ENCODE measurements at regions not wholly inside any gene's neighbourhood (a gene's known extent, or its start where the extent isn't known, plus 50 kb on each side); places are given as distances from the start of the nearest gene placed in this dataset.

DNA sequence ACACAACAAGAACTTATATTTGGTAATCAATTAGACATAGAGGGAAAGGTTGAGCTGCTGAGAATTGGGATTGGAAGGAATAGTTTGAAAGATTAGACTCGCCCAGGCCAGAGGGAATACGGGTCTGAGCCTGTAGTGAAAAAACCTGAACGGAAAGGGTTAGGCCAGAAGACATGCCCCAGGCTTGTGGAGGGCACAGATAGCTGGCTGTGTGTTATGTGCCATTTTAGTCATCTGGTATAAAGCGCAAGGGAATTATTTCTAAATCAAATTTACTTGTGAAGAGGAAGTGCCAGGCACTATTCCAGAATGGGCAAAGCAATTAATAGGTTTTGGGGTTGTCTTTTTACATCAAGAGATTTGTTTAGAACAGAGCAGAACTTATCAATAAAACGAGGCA, 187.5 kb upstream of the ANKRD50 start:
- no peak overlapping the region for H3K4me3 ChIP-seq
- ATAC-seq = no peak
- TF ChIP-seq, protein P1, sequence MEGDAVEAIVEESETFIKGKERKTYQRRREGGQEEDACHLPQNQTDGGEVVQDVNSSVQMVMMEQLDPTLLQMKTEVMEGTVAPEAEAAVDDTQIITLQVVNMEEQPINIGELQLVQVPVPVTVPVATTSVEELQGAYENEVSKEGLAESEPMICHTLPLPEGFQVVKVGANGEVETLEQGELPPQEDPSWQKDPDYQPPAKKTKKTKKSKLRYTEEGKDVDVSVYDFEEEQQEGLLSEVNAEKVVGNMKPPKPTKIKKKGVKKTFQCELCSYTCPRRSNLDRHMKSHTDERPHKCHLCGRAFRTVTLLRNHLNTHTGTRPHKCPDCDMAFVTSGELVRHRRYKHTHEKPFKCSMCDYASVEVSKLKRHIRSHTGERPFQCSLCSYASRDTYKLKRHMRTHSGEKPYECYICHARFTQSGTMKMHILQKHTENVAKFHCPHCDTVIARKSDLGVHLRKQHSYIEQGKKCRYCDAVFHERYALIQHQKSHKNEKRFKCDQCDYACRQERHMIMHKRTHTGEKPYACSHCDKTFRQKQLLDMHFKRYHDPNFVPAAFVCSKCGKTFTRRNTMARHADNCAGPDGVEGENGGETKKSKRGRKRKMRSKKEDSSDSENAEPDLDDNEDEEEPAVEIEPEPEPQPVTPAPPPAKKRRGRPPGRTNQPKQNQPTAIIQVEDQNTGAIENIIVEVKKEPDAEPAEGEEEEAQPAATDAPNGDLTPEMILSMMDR (IDR thresholded peaks at IDR 0.05) = no peak
- no peaks in the 10 kb centered on the region for H3K36me3 ChIP-seq
- H3K27me3 ChIP-seq = no peaks in the 10 kb centered on the region
- intact Hi-C loops (cut with DNase I) = no loop called here
- no peaks in the 10 kb centered on the region for H3K4me1 ChIP-seq
- no peak for DNase-seq
- no peak overlapping the region for H3K27ac ChIP-seq
- peaks cover 2% of the 10 kb centered on the region for H3K9me3 ChIP-seq

DNA sequence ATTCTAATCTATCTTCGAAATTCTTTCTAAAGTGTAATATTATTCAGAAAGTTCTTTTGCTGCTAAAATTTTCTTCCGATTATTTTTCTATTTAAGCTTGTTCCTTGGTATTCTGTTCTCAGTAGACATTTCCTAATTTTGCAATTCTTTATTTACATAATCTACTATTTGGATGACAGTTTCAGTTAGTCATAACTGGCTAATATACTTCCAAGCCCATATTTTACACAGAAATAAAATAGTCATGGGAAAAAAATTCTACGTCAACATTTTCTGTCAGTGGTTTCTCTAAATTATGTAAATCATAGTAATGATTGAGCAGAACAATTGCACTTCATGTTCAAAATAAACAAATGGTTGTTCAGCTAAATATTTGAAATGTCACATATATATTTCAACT, 178.0 kb upstream of the ANKRD50 start:
- H3K4me3 ChIP-seq = no peak overlapping the region
- DNase-seq = no peak
- H3K27ac ChIP-seq = no peak overlapping the region
- H3K4me1 ChIP-seq = no peaks in the 10 kb centered on the region
- intact Hi-C loops (cut with DNase I) = no loop called here
- ATAC-seq = no peak
- no peaks in the 10 kb centered on the region for H3K9me3 ChIP-seq
- no peaks in the 10 kb centered on the region for H3K36me3 ChIP-seq
- H3K27me3 ChIP-seq = no peaks in the 10 kb centered on the region
- TF ChIP-seq, protein P1 (IDR thresholded peaks at IDR 0.05) = no peak

DNA sequence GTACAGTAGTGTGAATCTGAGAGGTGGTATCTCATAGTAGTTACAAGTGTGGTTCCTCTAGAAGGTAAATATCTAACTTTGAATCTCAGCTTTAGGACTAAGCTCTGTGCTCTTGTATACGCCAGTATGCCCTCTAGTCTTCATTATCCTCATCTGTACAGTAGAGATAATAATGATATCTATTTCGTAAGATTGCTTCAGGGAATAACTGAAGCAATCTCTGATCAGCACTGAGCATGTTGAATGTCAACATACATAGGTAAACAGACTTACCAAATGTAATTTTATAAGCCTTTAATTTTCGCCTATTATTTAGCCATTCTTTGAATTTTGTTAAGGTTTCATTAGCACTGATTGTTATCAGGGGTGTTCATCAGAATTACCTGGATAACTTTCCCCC, 175.2 kb upstream of the ANKRD50 start:
- no peak for ATAC-seq
- TF ChIP-seq, protein P1 (IDR thresholded peaks at IDR 0.05) = no peak
- H3K4me3 ChIP-seq = no peak overlapping the region
- no peaks in the 10 kb centered on the region for H3K9me3 ChIP-seq
- intact Hi-C loops (cut with DNase I) = no loop called here
- DNase-seq = no peak
- no peaks in the 10 kb centered on the region for H3K4me1 ChIP-seq
- no peaks in the 10 kb centered on the region for H3K36me3 ChIP-seq
- no peaks in the 10 kb centered on the region for H3K27me3 ChIP-seq
- H3K27ac ChIP-seq = no peak overlapping the region

DNA sequence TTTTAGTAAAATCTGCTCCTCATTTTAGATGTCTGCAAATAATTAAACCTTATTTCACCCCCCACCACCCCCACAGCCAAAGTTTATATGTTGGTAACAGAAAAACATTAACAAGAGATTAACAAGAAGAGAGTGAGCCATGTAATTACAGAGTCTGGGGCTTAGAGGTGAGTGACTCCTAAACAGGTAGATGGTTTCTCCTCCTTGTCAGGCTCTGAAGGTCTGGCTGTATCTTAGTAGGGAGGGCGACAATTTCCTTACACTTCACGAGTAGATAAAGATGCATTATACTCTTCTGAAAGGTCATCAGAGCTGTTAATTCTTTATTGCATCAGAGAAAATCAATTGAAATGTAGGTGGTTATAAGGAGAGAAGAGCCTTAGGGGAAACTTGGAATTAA, 171.8 kb upstream of the ANKRD50 start:
- Histone ChIP-seq H3K4me3 (no peak overlapping the region), H3K27ac (no peak overlapping the region), H3K9me3 (no peaks in the 10 kb centered on the region), H3K36me3 (no peaks in the 10 kb centered on the region), H3K27me3 (no peaks in the 10 kb centered on the region), H3K4me1 (no peaks in the 10 kb centered on the region)
- ATAC-seq (no peak), DNase-seq (no peak)
- TF ChIP-seq, protein P1 (IDR thresholded peaks at IDR 0.05) = no peak
- intact Hi-C loops (cut with DNase I) = no loop called here

DNA sequence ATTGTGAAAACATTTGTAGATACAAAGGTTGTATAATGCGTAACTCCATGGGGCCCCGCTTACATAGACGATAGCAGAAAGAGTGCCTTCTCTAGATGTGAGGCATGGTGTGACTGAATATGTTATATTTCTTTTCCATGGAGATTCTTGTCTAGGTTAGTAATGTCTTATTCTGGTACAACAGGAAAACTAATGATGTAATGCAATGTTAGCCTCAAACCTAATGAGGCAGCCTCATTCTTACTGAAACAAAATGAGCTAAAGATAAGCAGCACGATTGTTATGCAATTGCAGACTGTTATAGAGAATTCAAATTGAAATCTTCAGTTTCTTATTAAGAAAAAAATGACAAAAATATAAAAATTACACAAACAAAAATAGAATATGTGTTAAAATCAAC, 171.1 kb upstream of the ANKRD50 start:
- ATAC-seq = no peak
- Histone ChIP-seq H3K36me3 (no peaks in the 10 kb centered on the region), H3K9me3 (no peaks in the 10 kb centered on the region), H3K27ac (no peak overlapping the region), H3K4me3 (no peak overlapping the region), H3K4me1 (no peaks in the 10 kb centered on the region), H3K27me3 (no peaks in the 10 kb centered on the region)
- intact Hi-C loops (cut with DNase I) = no loop called here
- TF ChIP-seq, protein P1 (IDR thresholded peaks at IDR 0.05) = no peak
- DNase-seq = no peak

DNA sequence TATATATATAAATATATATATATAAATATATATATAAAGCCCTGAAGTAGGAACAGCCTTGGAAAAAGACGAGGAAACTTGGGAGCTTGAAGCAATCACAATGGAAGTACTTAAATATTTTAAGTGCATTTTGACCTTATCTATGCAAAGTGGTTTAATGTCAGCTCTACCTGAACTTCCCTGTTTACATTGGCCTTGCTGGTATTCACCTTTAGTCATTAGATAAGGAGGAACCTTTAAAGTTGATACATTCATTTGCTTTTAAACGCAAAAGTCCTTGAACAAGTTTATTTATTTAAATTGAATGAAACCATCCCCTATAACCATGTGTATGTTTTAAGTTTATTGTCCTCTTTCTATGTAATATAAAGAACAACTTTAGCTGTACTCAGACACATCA, 166.7 kb upstream of the ANKRD50 start:
- no peaks in the 10 kb centered on the region for H3K36me3 ChIP-seq
- intact Hi-C loops (cut with DNase I) = no loop called here
- TF ChIP-seq, protein P1 (IDR thresholded peaks at IDR 0.05) = no peak
- no peaks in the 10 kb centered on the region for H3K27me3 ChIP-seq
- no peaks in the 10 kb centered on the region for H3K9me3 ChIP-seq
- no peak overlapping the region for H3K4me3 ChIP-seq
- no peak overlapping the region for H3K27ac ChIP-seq
- DNase-seq = no peak
- no peak for ATAC-seq
- H3K4me1 ChIP-seq = no peaks in the 10 kb centered on the region
